NCI-H510A treated with DMSO at 0.1 percent for 48 hours (cell line): ENCODE measurements at regions not wholly inside any gene's neighbourhood (a gene's known extent, or its start where the extent isn't known, plus 50 kb on each side); places are given as distances from the start of the nearest gene placed in this dataset.
"Not testable (repeated sequence)": the region's sequence is repeated elsewhere in the genome, so short reads cannot be mapped to it uniquely, and the experiment has no call there.

Source experiments
- DNase-seq: peaks from one replicate; lab custom pipeline; 2025; lab: John Stamatoyannopoulos, UW

DNA sequence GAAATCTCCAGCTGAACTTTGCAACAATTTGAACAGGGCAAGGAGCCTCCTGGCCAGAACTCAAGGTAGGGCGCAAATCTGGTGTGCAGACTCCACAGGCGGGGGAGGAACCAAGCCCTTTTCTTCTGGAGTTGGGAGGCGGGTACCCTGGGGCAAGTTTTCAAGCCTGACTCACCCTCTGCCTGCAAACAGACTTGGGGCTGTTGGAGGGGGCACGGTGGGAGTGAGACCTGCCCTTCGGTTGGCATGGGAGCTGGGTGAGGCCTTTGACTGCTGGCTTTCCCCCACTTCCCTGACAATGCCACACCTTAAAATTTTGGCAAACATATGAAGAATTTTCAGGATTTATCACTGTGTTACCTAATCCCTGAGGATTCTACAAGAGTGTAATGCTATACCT lies 709.8 kb upstream of the DIAPH2 start:
- DNase-seq: no peak

- no peak for DNase-seq
Observed at GRCh38 chrX:95995583-95995982, 689.1 kb upstream of the DIAPH2 start.

DNA sequence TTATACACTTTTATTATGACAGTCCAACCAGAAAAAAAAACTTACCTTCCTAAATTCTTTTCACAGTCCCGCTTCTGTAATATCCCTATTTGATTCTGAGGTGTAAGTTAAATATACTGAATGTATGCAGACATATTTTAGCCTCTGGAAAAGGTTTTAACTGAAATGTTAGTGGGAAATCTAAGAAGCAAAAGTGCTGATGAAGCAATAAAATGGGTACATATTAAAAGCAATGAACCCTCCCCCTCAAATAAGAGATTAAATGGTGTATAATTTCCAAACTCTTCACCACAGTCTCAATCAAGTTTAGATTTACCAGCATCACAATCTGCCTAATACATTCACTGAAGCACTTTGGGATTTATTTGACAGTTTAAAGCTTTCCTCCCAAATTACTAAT lies 688.3 kb upstream of the DIAPH2 start:
- DNase-seq: no peak

GRCh38 chrX:96002431-96002830 lies 682.2 kb upstream of the DIAPH2 start:
- DNase-seq: no peak

DNA sequence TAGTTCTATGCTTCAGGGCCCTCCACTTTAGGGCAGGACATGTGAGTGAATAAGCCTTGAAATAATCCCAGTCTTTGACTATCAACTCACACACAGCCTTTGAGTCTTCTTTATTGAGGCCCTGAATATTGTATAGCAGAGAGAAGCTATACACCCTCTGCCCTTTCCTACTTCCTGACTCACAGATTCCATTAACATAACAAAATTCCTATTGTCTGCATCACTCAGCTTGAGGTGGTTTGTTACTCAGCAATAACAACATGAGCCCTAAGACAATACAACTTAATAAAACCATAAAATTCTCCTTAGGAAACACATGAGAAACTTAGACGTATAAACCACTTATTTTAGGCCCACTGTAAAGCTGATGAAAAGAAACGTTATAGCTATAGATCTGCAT lies 680.3 kb upstream of the DIAPH2 start:
- no peak for DNase-seq

GRCh38 chrX:96006281-96006680 lies 678.4 kb upstream of the DIAPH2 start:
- no peak for DNase-seq

DNA sequence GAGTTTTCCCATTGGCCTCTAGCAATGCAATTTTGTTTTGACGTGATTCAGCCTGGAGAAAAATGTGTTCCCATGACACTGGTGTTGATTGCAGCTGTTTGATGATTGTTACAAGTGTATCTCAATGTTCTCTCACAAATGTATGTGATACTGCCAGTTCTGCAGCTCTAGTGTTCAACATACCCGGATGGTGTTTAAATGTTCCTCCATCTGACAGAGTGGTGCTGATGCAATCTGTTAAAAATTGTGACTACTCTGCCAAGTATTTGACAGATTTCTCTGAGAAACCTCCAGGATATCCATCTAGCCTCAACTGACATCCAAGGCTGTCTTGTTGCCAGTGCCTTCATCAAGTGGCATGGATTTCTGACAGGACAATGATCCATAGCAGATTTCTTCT lies 657.2 kb upstream of the DIAPH2 start:
- no peak for DNase-seq

GRCh38 chrX:96052078-96052477 lies 632.6 kb upstream of the DIAPH2 start:
- DNase-seq: no peak

GRCh38 chrX:96081891-96082290 lies 602.8 kb upstream of the DIAPH2 start:
- DNase-seq: no peak

- DNase-seq: no peak
Observed at GRCh38 chrX:96094616-96095015, 590.0 kb upstream of the DIAPH2 start.

- DNase-seq: no peak
Observed at GRCh38 chrX:96098471-96098870, 586.2 kb upstream of the DIAPH2 start.

DNA sequence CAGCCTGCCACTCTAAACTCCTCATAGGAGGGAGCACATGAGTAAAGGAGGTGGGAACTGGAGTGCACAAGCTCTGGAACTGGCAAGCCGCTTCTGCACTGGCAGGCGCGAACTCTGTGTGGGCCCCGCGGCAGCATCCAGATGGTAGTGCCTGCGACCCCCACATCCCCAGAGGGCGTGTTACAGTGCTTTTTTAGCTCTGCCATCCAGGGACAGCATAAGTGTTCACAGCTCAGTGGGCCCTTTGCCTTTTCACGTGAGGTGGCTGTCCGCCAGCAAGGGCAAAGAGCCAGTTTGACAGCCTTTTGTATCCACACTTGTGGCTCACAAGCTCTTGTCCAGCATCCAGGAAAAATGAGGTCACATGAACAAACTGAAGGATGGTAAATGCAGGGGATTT lies 581.6 kb upstream of the DIAPH2 start:
- no peak for DNase-seq

GRCh38 chrX:96112689-96113088 lies 572.0 kb upstream of the DIAPH2 start:
- no peak for DNase-seq

- DNase-seq: no peak
Observed at GRCh38 chrX:96126182-96126581, 558.5 kb upstream of the DIAPH2 start.

- not testable (repeated sequence) for DNase-seq
Observed at GRCh38 chrX:96128058-96128457, 556.6 kb upstream of the DIAPH2 start.

DNA sequence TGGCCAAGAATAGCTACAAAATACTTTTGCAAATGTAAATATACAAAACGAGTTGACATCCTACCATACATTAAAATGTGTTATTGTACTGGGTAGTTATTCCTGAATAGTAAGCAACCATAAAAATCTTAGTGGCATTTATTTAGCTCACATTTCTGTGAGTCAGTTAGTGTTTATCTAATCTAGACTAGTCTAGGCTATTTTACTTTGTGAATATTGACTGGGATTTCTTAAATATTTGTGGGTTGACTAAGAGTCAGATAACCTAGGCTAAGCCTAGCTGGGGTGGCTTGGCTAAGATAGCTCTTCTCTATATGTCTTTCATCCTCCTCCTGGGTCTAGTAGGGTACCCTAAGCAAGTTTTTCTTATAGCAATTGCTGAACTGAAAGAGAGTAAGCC lies 543.8 kb upstream of the DIAPH2 start:
- DNase-seq: no peak

DNA sequence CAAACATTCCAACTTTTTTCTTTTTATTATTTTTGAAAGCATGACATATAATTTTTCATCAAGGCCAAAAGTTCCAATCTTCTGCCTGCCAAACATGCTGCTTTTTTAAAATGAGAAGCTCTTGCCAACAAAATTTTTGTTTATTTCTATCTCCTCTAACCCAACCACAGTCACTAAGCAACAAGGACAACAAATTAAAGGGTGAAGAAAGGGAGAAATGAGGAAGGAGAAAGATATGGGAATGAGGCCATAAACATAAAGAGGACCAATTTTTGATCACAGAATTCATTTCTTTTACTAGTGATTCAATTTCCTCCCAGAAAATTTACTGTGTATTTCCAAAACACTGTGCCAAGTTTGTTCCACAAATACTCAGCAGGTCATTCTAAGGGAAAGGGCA lies 537.0 kb upstream of the DIAPH2 start:
- no peak for DNase-seq

GRCh38 chrX:96170626-96171025 lies 514.0 kb upstream of the DIAPH2 start:
- no peak for DNase-seq

DNA sequence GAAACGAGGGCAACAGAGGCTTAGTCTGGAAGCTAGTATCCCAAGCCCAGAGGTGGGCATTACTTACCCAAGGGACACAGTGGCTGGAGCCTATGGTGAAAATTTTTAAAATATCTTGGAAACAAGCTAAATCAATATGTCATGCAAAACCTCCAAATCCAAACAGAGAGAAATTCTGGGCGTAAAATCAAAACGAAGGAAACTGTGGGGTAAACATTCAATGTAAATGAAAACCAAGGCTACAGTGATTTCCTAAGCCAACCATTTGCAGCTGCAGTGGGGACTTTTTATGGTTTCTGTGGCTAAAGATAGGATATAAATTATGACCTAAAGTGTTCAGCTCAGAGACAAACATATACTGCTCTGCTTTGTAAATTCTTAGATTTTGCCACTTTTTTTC lies 507.7 kb upstream of the DIAPH2 start:
- no peak for DNase-seq

DNA sequence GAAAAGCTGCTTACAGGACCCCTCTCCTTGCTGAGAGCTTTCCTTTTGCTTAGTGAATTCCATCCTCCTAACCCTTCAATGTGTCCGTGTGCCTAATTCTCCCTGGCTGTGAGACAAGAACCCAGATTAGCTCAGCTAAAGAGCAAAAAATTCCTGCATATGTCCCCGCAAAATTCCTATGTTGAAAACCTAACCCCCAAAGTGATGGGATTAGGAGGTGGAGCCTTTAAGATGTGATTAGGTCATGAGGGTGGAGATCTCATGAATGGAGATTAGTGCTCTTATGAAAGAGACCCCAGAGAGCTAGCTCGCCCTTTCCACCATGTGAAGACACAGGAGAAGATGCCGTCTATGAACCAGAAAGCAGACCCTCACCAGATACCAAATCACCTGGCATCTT lies 503.0 kb upstream of the DIAPH2 start:
- no peak for DNase-seq

- DNase-seq: no peak
Observed at GRCh38 chrX:96182366-96182765, 502.3 kb upstream of the DIAPH2 start.

GRCh38 chrX:96183391-96183790 lies 501.3 kb upstream of the DIAPH2 start:
- DNase-seq: no peak

DNA sequence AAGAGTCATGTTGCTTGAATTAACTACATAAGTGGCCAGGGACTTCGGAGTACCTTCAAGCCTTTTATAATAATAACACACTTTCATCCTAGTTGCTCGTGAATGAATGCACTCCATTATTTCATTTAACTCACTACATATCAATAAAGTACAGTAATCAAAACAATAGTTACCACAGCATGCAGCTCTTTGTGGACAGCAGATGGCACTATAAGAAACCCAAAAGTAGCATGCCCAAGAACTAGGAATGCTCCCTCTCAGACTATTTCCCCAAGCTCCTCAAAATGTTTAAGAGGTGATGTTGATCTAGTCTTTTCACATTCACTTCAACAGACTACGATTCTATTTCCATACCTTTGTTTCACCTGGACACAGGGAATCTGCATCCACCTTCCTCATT lies 500.8 kb upstream of the DIAPH2 start:
- DNase-seq: no peak

- DNase-seq: no peak
Observed at GRCh38 chrX:96204928-96205327, 479.7 kb upstream of the DIAPH2 start.

DNA sequence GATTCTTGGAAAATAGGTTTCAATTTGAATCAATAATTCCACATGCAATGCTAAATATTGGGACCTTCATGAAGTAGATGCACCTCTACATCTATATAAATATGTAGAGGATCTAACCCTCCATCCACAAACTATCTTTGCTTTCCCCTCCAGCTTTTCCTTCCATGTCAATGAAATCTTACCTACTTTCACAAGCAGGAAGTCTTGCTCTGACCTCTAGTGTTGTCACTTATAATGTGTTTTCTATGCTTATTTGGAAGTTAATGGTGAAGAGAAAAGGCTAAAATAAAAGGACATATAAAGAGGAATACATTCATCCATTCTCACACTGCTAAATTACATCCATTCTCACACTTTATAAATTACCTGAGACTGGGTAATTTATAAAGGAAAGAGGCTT lies 472.7 kb upstream of the DIAPH2 start:
- DNase-seq: no peak
